HG03460 (cell line): ENCODE measurements at regions not wholly inside any gene's neighbourhood (a gene's known extent, or its start where the extent isn't known, plus 50 kb on each side); places are given as distances from the start of the nearest gene placed in this dataset.

ENCODE experiments used
- ATAC-seq: cut with Tn5 transposase; IDR thresholded peaks from one replicate; pipeline ENCODE4 v1.9.1; 2021; ENCODE audit not compliant: unreplicated experiment

- no peak for ATAC-seq
Observed at GRCh38 chr18:28707006-28707405, 530.1 kb upstream of the CDH2 start.

GRCh38 chr18:28706397-28706796 lies 529.5 kb upstream of the CDH2 start:
- no peak for ATAC-seq

- ATAC-seq, result no peak
Observed at GRCh38 chr18:28705482-28705881, 528.6 kb upstream of the CDH2 start.

GRCh38 chr18:28692337-28692736 lies 515.4 kb upstream of the CDH2 start:
- ATAC-seq, result no peak

GRCh38 chr18:28691496-28691840 lies 514.5 kb upstream of the CDH2 start:
- no peak for ATAC-seq

- no peak for ATAC-seq
Observed at GRCh38 chr18:28690836-28691495, 514.0 kb upstream of the CDH2 start.

- no peak for ATAC-seq
Observed at GRCh38 chr18:28690100-28690499, 513.2 kb upstream of the CDH2 start.

- no peak for ATAC-seq
Observed at GRCh38 chr18:28689588-28689987, 512.7 kb upstream of the CDH2 start.

- ATAC-seq, result no peak
Observed at GRCh38 chr18:28684746-28685355, 507.9 kb upstream of the CDH2 start.

- no peak for ATAC-seq
Observed at GRCh38 chr18:28682912-28683311, 506.0 kb upstream of the CDH2 start.

GRCh38 chr18:28669165-28669564 lies 492.2 kb upstream of the CDH2 start:
- ATAC-seq, result no peak

GRCh38 chr18:28666216-28666615 lies 489.3 kb upstream of the CDH2 start:
- no peak for ATAC-seq

- ATAC-seq, result no peak
Observed at GRCh38 chr18:28657961-28658360, 481.0 kb upstream of the CDH2 start.

- ATAC-seq, result no peak
Observed at GRCh38 chr18:28652654-28653053, 475.7 kb upstream of the CDH2 start.

- no peak for ATAC-seq
Observed at GRCh38 chr18:28651298-28651697, 474.4 kb upstream of the CDH2 start.

- ATAC-seq, result no peak
Observed at GRCh38 chr18:28650860-28651259, 473.9 kb upstream of the CDH2 start.

GRCh38 chr18:28647961-28648360 lies 471.0 kb upstream of the CDH2 start:
- ATAC-seq, result no peak

GRCh38 chr18:28637897-28638296 lies 461.0 kb upstream of the CDH2 start:
- ATAC-seq, result no peak

GRCh38 chr18:28635530-28635929 lies 458.6 kb upstream of the CDH2 start:
- no peak for ATAC-seq

GRCh38 chr18:28626756-28627155 lies 449.8 kb upstream of the CDH2 start:
- no peak for ATAC-seq

- no peak for ATAC-seq
Observed at GRCh38 chr18:28607991-28608390, 431.1 kb upstream of the CDH2 start.

- no peak for ATAC-seq
Observed at GRCh38 chr18:28606686-28607085, 429.8 kb upstream of the CDH2 start.

GRCh38 chr18:28602391-28602790 lies 425.5 kb upstream of the CDH2 start:
- ATAC-seq, result no peak
